K562 (cell line): ENCODE measurements at regions not wholly inside any gene's neighbourhood (a gene's known extent, or its start where the extent isn't known, plus 50 kb on each side); places are given as distances from the start of the nearest gene placed in this dataset.

Source experiments
- ATAC-seq: fragments of 200-7000 bp; cut with Tn5 transposase; 3 replicates; pipeline ENCODE4 v1.9.1; 2020; ENCODE audit warnings: moderate library complexity
- BruUV-seq: library from RNA; stranded (reverse); fragments of 400-500 nt; replicated peaks from 2 replicates; lab custom pipeline; 2021; lab: Mats Ljungman, UMichigan
- CTCF ChIA-PET: fragments of 300-600 bp; formaldehyde crosslinking; extraction: SDS; loops from one replicate; lab custom pipeline; 2021; ENCODE audit warnings: low intra/inter-chr PET ratio; lab: Yijun Ruan, JAX
- POLR2A ChIA-PET: fragments of 300-600, 350-650 bp; sonication (Branson Sonifier 250); formaldehyde crosslinking; extraction: SDS; loops from one replicate; lab custom pipeline; 2021; ENCODE audit warnings: antibody characterized with exemption, inconsistent platforms; lab: Yijun Ruan, JAX
- DNase-seq, 4 experiments: peaks; one replicate each; pipeline versions ENCODE4 v3.0.0 to v3.0.0-alpha.2; 2011 to 2018; ENCODE audit warnings: low spot score in 3 of 4, mixed read lengths in 3 of 4; ENCODE audit errors: extremely low read depth in 1 of 4
- FAIRE-seq: peaks from 2 replicates; lab custom pipeline; 2011; peaks lifted over from hg19 to GRCh38; lab: Jason Lieb, UNC
- H2AFZ ChIP-seq: 2 replicates; pipeline ENCODE4 v1.6.0; 2011; ENCODE audit warnings: low read depth, low read length, control low read depth, inconsistent platforms
- H3K27ac ChIP-seq: fragments of 200-600 bp; 3 replicates; pipeline ENCODE4 v1.8.0; 2011; ENCODE audit warnings: low read depth, mild to moderate bottlenecking, control low read depth, inconsistent platforms, low read length, moderate library complexity, mixed read lengths; ENCODE audit errors: extremely low read depth
- H3K27me3 ChIP-seq, 2 experiments: fragments of 300-600 bp in 1 of 2; 2 replicates in 1 of 2; 3 replicates in 1 of 2; pipeline versions ENCODE4 v1.6.0 to v1.8.0; 2011; ENCODE audit warnings: inconsistent platforms in 2 of 2, low read length in 2 of 2, mild to moderate bottlenecking in 1 of 2, mixed read lengths in 1 of 2, moderate library complexity in 1 of 2; ENCODE audit not compliant: control insufficient read depth in 2 of 2, insufficient read depth in 2 of 2
- H3K36me3 ChIP-seq: fragments of 300-600 bp; 3 replicates; pipeline ENCODE4 v1.8.0; 2011; ENCODE audit warnings: mild to moderate bottlenecking, low read length, inconsistent platforms; ENCODE audit not compliant: control insufficient read depth, insufficient read depth
- H3K4me1 ChIP-seq, 2 experiments: fragments of 200-600 bp in 1 of 2; replicated peaks in 1 of 2; 2 replicates in 1 of 2; 3 replicates in 1 of 2; pipeline versions ENCODE4 v1.5.1 to v1.8.0; 2011; ENCODE audit warnings: inconsistent platforms in 2 of 2, low read length in 2 of 2, mild to moderate bottlenecking in 1 of 2, mixed read lengths in 1 of 2, moderate library complexity in 1 of 2; ENCODE audit not compliant: control insufficient read depth in 2 of 2, insufficient read depth in 2 of 2
- H3K4me2 ChIP-seq: 2 replicates; pipeline ENCODE4 v1.6.1; 2011; ENCODE audit warnings: low read length, control low read depth, inconsistent platforms, mixed read lengths; ENCODE audit not compliant: insufficient read depth
- H3K4me3 ChIP-seq: fragments of 200-600 bp; sonication (generic), shearing (Covaris generic); 2 replicates; pipeline ENCODE4 v1.5.1; 2016; ENCODE audit warnings: control low read depth, inconsistent platforms
- H3K79me2 ChIP-seq: fragments of 200-600 bp; 3 replicates; pipeline ENCODE4 v1.8.0; 2011; ENCODE audit warnings: low read length, inconsistent platforms; ENCODE audit not compliant: control insufficient read depth, insufficient read depth
- H3K9ac ChIP-seq, 2 experiments: 2 replicates each; pipeline versions ENCODE4 v1.6.0 to v1.6.1; 2011; ENCODE audit warnings: low read depth in 2 of 2, low read length in 2 of 2, control low read depth in 1 of 2, inconsistent platforms in 1 of 2, mild to moderate bottlenecking in 1 of 2, mixed read lengths in 1 of 2; ENCODE audit not compliant: insufficient read depth in 1 of 2
- H3K9me1 ChIP-seq: one replicate; pipeline ENCODE4 v1.6.0; 2011; ENCODE audit warnings: inconsistent platforms, mild to moderate bottlenecking, low read length, moderate library complexity; ENCODE audit not compliant: control insufficient read depth, insufficient read depth
- H3K9me3 ChIP-seq: replicated peaks from 2 replicates; pipeline ENCODE4 v1.5.1; 2011; ENCODE audit warnings: low read depth, low read length, inconsistent platforms; ENCODE audit not compliant: control insufficient read depth, insufficient read depth
- H4K20me1 ChIP-seq: replicated peaks from 2 replicates; pipeline ENCODE4 v1.6.1; 2011; ENCODE audit warnings: low read length, inconsistent platforms, mixed read lengths; ENCODE audit not compliant: control insufficient read depth, insufficient read depth
- C11orf30 ChIP-seq: fragments of 450-650 bp; IDR thresholded peaks from 2 replicates; pipeline ENCODE4 v1.6.1; 2016; ENCODE audit warnings: low read depth, mild to moderate bottlenecking
- EP300 ChIP-seq: IDR thresholded peaks from 2 replicates; pipeline ENCODE4 v1.6.1; 2012; ENCODE audit warnings: low read length, improper control_type of control experiment
- GMEB1 ChIP-seq: fragments of 250-450 bp; sonication (Bioruptor Pico); IDR thresholded peaks from 2 replicates; pipeline ENCODE4 v1.4.0; 2020; ENCODE audit warnings: mild to moderate bottlenecking
- JUN ChIP-seq, 2 experiments: sonication (generic) in 1 of 2; formaldehyde crosslinking in 1 of 2; IDR thresholded peaks; 2 replicates each; pipeline versions ENCODE4 v1.6.1 to v1.8.0; 2012 to 2022; ENCODE audit warnings: borderline replicate concordance in 2 of 2, mild to moderate bottlenecking in 2 of 2, improper control_type of control experiment in 1 of 2, low read depth in 1 of 2, low read length in 1 of 2, missing genetic modification reagents in 1 of 2
- MXD1 ChIP-seq: fragments of 250-450 bp; sonication (Bioruptor Pico); IDR thresholded peaks from 2 replicates; pipeline ENCODE4 v1.8.0; 2021; ENCODE audit warnings: borderline replicate concordance, mild to moderate bottlenecking, moderate library complexity; ENCODE audit not compliant: poor library complexity, severe bottlenecking
- SMC3 ChIP-seq: conservative IDR thresholded peaks from 2 replicates; pipeline ENCODE4 v1.6.1; 2011; ENCODE audit warnings: low read depth, low read length, improper control_type of control experiment; ENCODE audit not compliant: insufficient read depth
- SNIP1 ChIP-seq: fragments of 450-650 bp; IDR thresholded peaks from 2 replicates; pipeline ENCODE4 v1.7.1; 2017; ENCODE audit warnings: low read depth, mild to moderate bottlenecking
- TBP ChIP-seq: optimal IDR thresholded peaks from 2 replicates; pipeline ENCODE3; 2011; ENCODE audit warnings: low read depth, low read length, improper control_type of control experiment
- ZNF79 ChIP-seq: fragments of 250-450 bp; sonication (Bioruptor Pico); IDR thresholded peaks from 2 replicates; pipeline ENCODE4 v1.4.0; 2020; ENCODE audit warnings: low read depth, mild to moderate bottlenecking, moderate library complexity
- WGBS: fragments of 100-300 bp; shearing (Covaris generic); methylation state at CpG from one replicate; pipeline ENCODE4 v1.1.6; 2016; ENCODE audit warnings: low coverage, mixed read lengths; ENCODE audit not compliant: insufficient coverage; ENCODE audit errors: missing lambda C conversion rate; 5-methylcytosine and 5-hydroxymethylcytosine counted together
- in situ Hi-C: fragments of 300-500 bp; cut with MboI; formaldehyde crosslinking; loops from 4 replicates; pipeline ENCODE4 v1.15.0; 2018; ENCODE audit warnings: inconsistent platforms, mixed read lengths
- intact Hi-C: fragments of 100-400 bp; cut with micrococcal nuclease; formaldehyde crosslinking; loops from 2 replicates; pipeline ENCODE4 v1.14.2; 2022
- TF ChIP-seq, protein P1 (sequence below): fragments of 150-350 bp; conservative IDR thresholded peaks from 2 replicates; pipeline ENCODE4 v1.6.1; 2014; ENCODE audit warnings: low read length
- TF ChIP-seq, protein P2 (sequence below): sonication (generic); formaldehyde crosslinking; IDR thresholded peaks from 2 replicates; pipeline ENCODE4 v1.9.0; 2022; ENCODE audit warnings: mild to moderate bottlenecking, missing genetic modification reagents

GRCh38 chr15:62377736-62378480 lies 212.8 kb upstream of the C2CD4B start:
- DNase-seq (no peak), FAIRE-seq (no peak), ATAC-seq (no peak)
- no peaks in the 10 kb centered on the region; a peak in 1 of 5 replicates for H3K4me1 ChIP-seq
- H3K79me2 ChIP-seq = no peaks in the 10 kb centered on the region
- no peak overlapping the region for H3K9ac ChIP-seq
- POLR2A ChIA-PET = no interaction called here
- H4K20me1 ChIP-seq = no peaks in the 10 kb centered on the region
- BruUV-seq = no TSS peak
- H3K27me3 ChIP-seq = peaks cover 3 to 17% of the 10 kb centered on the region in 2 experiments; a peak in 3 of 5 replicates
- in situ Hi-C loops (no loop called here), intact Hi-C loops (no loop called here)
- H3K27ac ChIP-seq = no peak overlapping the region
- no peak overlapping the region for H3K4me2 ChIP-seq
- no peaks in the 10 kb centered on the region for H3K9me3 ChIP-seq
- H3K9me1 ChIP-seq = no peaks in the 10 kb centered on the region
- 2% methylated on average over 3 of the region's 3 CpGs for WGBS
- H2AFZ ChIP-seq = no peak overlapping the region
- CTCF ChIA-PET = no interaction called here
- no peak overlapping the region for H3K4me3 ChIP-seq
- H3K36me3 ChIP-seq = no peaks in the 10 kb centered on the region
- TF ChIP-seq MXD1 = no peak
- TF ChIP-seq ZNF79 = no peak
- no peak for TF ChIP-seq SNIP1
- no peak for TF ChIP-seq GMEB1 (CRISPR knock-in tag)
- TF ChIP-seq, protein P1, sequence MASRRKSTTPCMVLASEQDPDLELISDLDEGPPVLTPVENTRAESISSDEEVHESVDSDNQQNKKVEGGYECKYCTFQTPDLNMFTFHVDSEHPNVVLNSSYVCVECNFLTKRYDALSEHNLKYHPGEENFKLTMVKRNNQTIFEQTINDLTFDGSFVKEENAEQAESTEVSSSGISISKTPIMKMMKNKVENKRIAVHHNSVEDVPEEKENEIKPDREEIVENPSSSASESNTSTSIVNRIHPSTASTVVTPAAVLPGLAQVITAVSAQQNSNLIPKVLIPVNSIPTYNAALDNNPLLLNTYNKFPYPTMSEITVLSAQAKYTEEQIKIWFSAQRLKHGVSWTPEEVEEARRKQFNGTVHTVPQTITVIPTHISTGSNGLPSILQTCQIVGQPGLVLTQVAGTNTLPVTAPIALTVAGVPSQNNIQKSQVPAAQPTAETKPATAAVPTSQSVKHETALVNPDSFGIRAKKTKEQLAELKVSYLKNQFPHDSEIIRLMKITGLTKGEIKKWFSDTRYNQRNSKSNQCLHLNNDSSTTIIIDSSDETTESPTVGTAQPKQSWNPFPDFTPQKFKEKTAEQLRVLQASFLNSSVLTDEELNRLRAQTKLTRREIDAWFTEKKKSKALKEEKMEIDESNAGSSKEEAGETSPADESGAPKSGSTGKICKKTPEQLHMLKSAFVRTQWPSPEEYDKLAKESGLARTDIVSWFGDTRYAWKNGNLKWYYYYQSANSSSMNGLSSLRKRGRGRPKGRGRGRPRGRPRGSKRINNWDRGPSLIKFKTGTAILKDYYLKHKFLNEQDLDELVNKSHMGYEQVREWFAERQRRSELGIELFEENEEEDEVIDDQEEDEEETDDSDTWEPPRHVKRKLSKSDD = no peak
- TF ChIP-seq SMC3 = no peak
- no peak for TF ChIP-seq EP300
- no peak for TF ChIP-seq JUN (IDR thresholded peaks at IDR 0.05; ENCODE audit: borderline replicate concordance, low read depth, low read length)
- TF ChIP-seq JUN (CRISPR knock-in tag; IDR thresholded peaks at IDR 0.05; ENCODE audit: borderline replicate concordance) = no peak
- no peak for TF ChIP-seq C11orf30
- TF ChIP-seq TBP = no peak
- TF ChIP-seq, protein P2, sequence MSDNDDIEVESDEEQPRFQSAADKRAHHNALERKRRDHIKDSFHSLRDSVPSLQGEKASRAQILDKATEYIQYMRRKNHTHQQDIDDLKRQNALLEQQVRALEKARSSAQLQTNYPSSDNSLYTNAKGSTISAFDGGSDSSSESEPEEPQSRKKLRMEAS (CRISPR knock-in tag) = no peak
